HCT116 (cell line): ENCODE measurements at regions not wholly inside any gene's neighbourhood (a gene's known extent, or its start where the extent isn't known, plus 50 kb on each side); places are given as distances from the start of the nearest gene placed in this dataset.

Experiments
- ATAC-seq: fragments of 200-7000 bp; cut with Tn5 transposase; 2 replicates; pipeline ENCODE4 v1.9.1; 2020; ENCODE audit warnings: mild to moderate bottlenecking, moderate library complexity
- BruUV-seq: library from RNA; stranded (reverse); fragments of 400-500 nt; replicated peaks from 2 replicates; lab custom pipeline; 2021; lab: Mats Ljungman, UMichigan
- CTCF ChIA-PET: fragments of 300-600 bp; sonication (Branson Sonifier 250); formaldehyde crosslinking; loops from one replicate; lab custom pipeline; 2021; ENCODE audit warnings: antibody characterized with exemption; lab: Charles Lee
- POLR2A ChIA-PET: fragments of 300-600, 350-600 bp; sonication (Branson Sonifier 250); formaldehyde crosslinking; loops from one replicate; lab custom pipeline; 2021; ENCODE audit warnings: antibody characterized with exemption; lab: Charles Lee
- RAD21 ChIA-PET, 2 experiments: fragments of 300-600 bp; sonication (Branson Sonifier 250); formaldehyde crosslinking; loops; one replicate each; lab custom pipeline; 2023; ENCODE audit warnings: low total read pairs in 2 of 2; ENCODE audit not compliant: uncharacterized antibody in 2 of 2, unreplicated experiment in 2 of 2, low non-redundant PET in 1 of 2; lab: Charles Lee
- DNase-seq: peaks from one replicate; pipeline ENCODE4 v3.0.0-alpha.2; 2010; ENCODE audit warnings: low read depth, low spot score
- H2AFZ ChIP-seq: fragments of 200-600 bp; shearing (Covaris generic), sonication (generic); 2 replicates; pipeline ENCODE4 v1.6.1; 2017; ENCODE audit warnings: low read depth, mixed run types, mixed read lengths, antibody characterized with exemption, low read length; ENCODE audit not compliant: poor library complexity, severe bottlenecking
- H3K27ac ChIP-seq: 2 replicates; pipeline ENCODE4 v1.5.1; 2012; ENCODE audit warnings: low read depth, low read length
- H3K27me3 ChIP-seq: fragments of 200-600 bp; sonication (generic); 2 replicates; pipeline ENCODE4 v1.6.1; 2016; ENCODE audit warnings: mixed run types, low read length, mixed read lengths; ENCODE audit not compliant: insufficient read depth
- H3K36me3 ChIP-seq, 2 experiments: fragments of 200-500 bp in 1 of 2; fragments of 200-600 bp in 1 of 2; sonication (Bioruptor generic) in 1 of 2; sonication (generic) in 1 of 2; 2 replicates each; pipeline versions ENCODE4 v1.5.1 to v1.6.1; 2014 to 2016; ENCODE audit warnings: low read length in 2 of 2, inconsistent platforms in 1 of 2, mixed read lengths in 1 of 2, mixed run types in 1 of 2; ENCODE audit not compliant: insufficient read depth in 2 of 2, control insufficient read depth in 1 of 2
- H3K4me1 ChIP-seq, 2 experiments: fragments of 200-600 bp in 1 of 2; sonication (generic) in 1 of 2; 2 replicates each; pipeline versions ENCODE4 v1.5.1 to v1.6.1; 2012 to 2017; ENCODE audit warnings: low read length in 2 of 2, inconsistent platforms in 1 of 2, mild to moderate bottlenecking in 1 of 2, mixed read lengths in 1 of 2, mixed run types in 1 of 2, moderate library complexity in 1 of 2; ENCODE audit not compliant: insufficient read depth in 2 of 2, control insufficient read depth in 1 of 2
- H3K4me2 ChIP-seq: fragments of 200-600 bp; sonication (generic); 2 replicates; pipeline ENCODE4 v1.6.1; 2017; ENCODE audit warnings: mixed run types, low read length, mixed read lengths
- H3K4me3 ChIP-seq, 2 experiments: fragments of 200-600 bp in 1 of 2; sonication (generic) in 1 of 2; replicated peaks in 1 of 2; 2 replicates each; pipeline ENCODE4 v1.5.1; 2011 to 2016; ENCODE audit warnings: low read length in 2 of 2, control low read depth in 1 of 2, low read depth in 1 of 2, mild to moderate bottlenecking in 1 of 2, mixed read lengths in 1 of 2, mixed run types in 1 of 2
- H3K79me2 ChIP-seq: fragments of 200-600 bp; sonication (generic); 2 replicates; pipeline ENCODE4 v1.6.1; 2017; ENCODE audit warnings: mild to moderate bottlenecking, mixed run types, low read length, moderate library complexity, mixed read lengths; ENCODE audit not compliant: insufficient read depth
- H3K9ac ChIP-seq: fragments of 200-600 bp; sonication (generic); 2 replicates; pipeline ENCODE4 v1.6.1; 2016; ENCODE audit warnings: low read length, mixed read lengths
- H3K9me2 ChIP-seq: fragments of 200-600 bp; sonication (generic), shearing (Covaris generic); 2 replicates; pipeline ENCODE4 v1.6.1; 2017; ENCODE audit warnings: mixed run types, mild to moderate bottlenecking, moderate library complexity; ENCODE audit not compliant: insufficient read depth
- H3K9me3 ChIP-seq, 2 experiments: fragments of 200-500 bp in 1 of 2; fragments of 200-600 bp in 1 of 2; sonication (Bioruptor generic) in 1 of 2; sonication (generic) in 1 of 2; 2 replicates each; pipeline ENCODE4 v1.6.1; 2014 to 2017; ENCODE audit warnings: low read length in 2 of 2, mixed read lengths in 2 of 2, inconsistent platforms in 1 of 2, low read depth in 1 of 2, mild to moderate bottlenecking in 1 of 2, mixed run types in 1 of 2, moderate library complexity in 1 of 2; ENCODE audit not compliant: control insufficient read depth in 1 of 2, insufficient read depth in 1 of 2
- H4K20me1 ChIP-seq: fragments of 200-600 bp; sonication (generic), shearing (Covaris generic); 2 replicates; pipeline ENCODE4 v1.6.1; 2017; ENCODE audit warnings: mixed run types, mild to moderate bottlenecking, moderate library complexity; ENCODE audit not compliant: insufficient read depth
- ELF1 ChIP-seq: IDR thresholded peaks from 2 replicates; pipeline ENCODE4 v1.6.1; 2012; ENCODE audit warnings: low read depth, borderline replicate concordance
- POLR2A ChIP-seq: IDR thresholded peaks from 2 replicates; pipeline ENCODE4 v1.7.0; 2011; ENCODE audit warnings: borderline replicate concordance; ENCODE audit not compliant: insufficient read depth, insufficient read length; ENCODE audit errors: extremely low read depth
- RAD21 ChIP-seq: IDR thresholded peaks from 2 replicates; pipeline ENCODE4 v1.6.1; 2012; ENCODE audit warnings: low read depth, mild to moderate bottlenecking
- SIN3A ChIP-seq: IDR thresholded peaks from 2 replicates; pipeline ENCODE4 v1.6.1; 2012; ENCODE audit warnings: low read depth
- SP1 ChIP-seq: IDR thresholded peaks from 2 replicates; pipeline ENCODE4 v1.6.1; 2012; ENCODE audit warnings: low read depth
- YY1 ChIP-seq: IDR thresholded peaks from 2 replicates; pipeline ENCODE4 v1.6.1; 2011; ENCODE audit warnings: low read length, low read depth, moderate library complexity, mild to moderate bottlenecking; ENCODE audit not compliant: insufficient replicate concordance; ENCODE audit errors: extremely low read depth
- ZNF274 ChIP-seq: fragments of 200-500 bp; sonication (Bioruptor generic); IDR thresholded peaks from 2 replicates; pipeline ENCODE4 v1.6.1; 2014; ENCODE audit warnings: mild to moderate bottlenecking, low read depth, low read length, inconsistent platforms
- intact Hi-C: fragments of 100-400 bp; cut with micrococcal nuclease; formaldehyde crosslinking; loops from 2 replicates; pipeline ENCODE4 v1.10.0; 2022
- TF ChIP-seq, protein P1 (sequence below): IDR thresholded peaks from 2 replicates; pipeline ENCODE4 v1.6.1; 2012
- TF ChIP-seq, protein P2 (sequence below): IDR thresholded peaks from 2 replicates; pipeline ENCODE4 v1.6.1; 2012; ENCODE audit warnings: low read depth
- TF ChIP-seq, protein P3 (sequence below), 3 experiments: fragments of 200-600 bp in 1 of 3; sonication (generic) in 1 of 3; IDR thresholded peaks in 2 of 3; conservative IDR thresholded peaks in 1 of 3; 2 replicates each; pipeline ENCODE4 v1.5.1; 2012 to 2017; ENCODE audit warnings: low read depth in 2 of 3, low read length in 2 of 3, antibody characterized with exemption in 1 of 3, borderline replicate concordance in 1 of 3, control low read depth in 1 of 3, mild to moderate bottlenecking in 1 of 3, mixed read lengths in 1 of 3, mixed run types in 1 of 3, moderate library complexity in 1 of 3; ENCODE audit not compliant: insufficient read depth in 1 of 3

DNA sequence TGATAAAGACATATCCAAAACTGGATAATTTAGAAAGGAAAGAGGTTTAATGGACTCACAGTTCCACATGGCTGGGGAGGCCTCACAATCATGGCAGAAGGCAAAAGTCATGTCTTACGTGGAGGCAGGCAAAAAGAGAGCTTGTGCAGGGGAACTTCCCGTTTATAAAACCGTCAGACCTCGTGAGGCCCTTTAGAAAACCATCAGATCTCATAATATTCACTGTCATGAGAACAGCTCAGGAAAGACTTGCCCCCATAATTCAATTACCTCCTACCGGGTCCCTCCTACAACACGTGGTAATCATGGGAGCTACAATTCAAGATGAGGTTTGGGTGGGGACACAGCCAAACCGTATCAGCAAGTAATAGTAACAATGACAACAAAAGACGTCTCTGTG is 88.2 kb upstream of the SLC25A33 start:
- CTCF ChIA-PET = no interaction called here
- Histone ChIP-seq H3K4me3 (no peak overlapping the region), H3K79me2 (no peaks in the 10 kb centered on the region), H3K9me2 (no peaks in the 10 kb centered on the region), H3K27ac (no peak overlapping the region), H3K9me3 (no peaks in the 10 kb centered on the region), H3K9ac (no peak overlapping the region), H3K4me1 (no peaks in the 10 kb centered on the region), H2AFZ (no peak overlapping the region), H3K27me3 (no peaks in the 10 kb centered on the region), H3K4me2 (no peak overlapping the region), H3K36me3 (no peaks in the 10 kb centered on the region), H4K20me1 (no peaks in the 10 kb centered on the region)
- RAD21 ChIA-PET = no interaction called here
- no peak for ATAC-seq
- no peak for DNase-seq
- intact Hi-C loops = no loop called here
- TF ChIP-seq, protein P1, sequence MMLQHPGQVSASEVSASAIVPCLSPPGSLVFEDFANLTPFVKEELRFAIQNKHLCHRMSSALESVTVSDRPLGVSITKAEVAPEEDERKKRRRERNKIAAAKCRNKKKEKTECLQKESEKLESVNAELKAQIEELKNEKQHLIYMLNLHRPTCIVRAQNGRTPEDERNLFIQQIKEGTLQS = no peak
- TF ChIP-seq SIN3A (no peak), ZNF274 (no peak), YY1 (no peak), ELF1 (no peak), POLR2A (no peak), SP1 (no peak), RAD21 (no peak)
- TF ChIP-seq, protein P2, sequence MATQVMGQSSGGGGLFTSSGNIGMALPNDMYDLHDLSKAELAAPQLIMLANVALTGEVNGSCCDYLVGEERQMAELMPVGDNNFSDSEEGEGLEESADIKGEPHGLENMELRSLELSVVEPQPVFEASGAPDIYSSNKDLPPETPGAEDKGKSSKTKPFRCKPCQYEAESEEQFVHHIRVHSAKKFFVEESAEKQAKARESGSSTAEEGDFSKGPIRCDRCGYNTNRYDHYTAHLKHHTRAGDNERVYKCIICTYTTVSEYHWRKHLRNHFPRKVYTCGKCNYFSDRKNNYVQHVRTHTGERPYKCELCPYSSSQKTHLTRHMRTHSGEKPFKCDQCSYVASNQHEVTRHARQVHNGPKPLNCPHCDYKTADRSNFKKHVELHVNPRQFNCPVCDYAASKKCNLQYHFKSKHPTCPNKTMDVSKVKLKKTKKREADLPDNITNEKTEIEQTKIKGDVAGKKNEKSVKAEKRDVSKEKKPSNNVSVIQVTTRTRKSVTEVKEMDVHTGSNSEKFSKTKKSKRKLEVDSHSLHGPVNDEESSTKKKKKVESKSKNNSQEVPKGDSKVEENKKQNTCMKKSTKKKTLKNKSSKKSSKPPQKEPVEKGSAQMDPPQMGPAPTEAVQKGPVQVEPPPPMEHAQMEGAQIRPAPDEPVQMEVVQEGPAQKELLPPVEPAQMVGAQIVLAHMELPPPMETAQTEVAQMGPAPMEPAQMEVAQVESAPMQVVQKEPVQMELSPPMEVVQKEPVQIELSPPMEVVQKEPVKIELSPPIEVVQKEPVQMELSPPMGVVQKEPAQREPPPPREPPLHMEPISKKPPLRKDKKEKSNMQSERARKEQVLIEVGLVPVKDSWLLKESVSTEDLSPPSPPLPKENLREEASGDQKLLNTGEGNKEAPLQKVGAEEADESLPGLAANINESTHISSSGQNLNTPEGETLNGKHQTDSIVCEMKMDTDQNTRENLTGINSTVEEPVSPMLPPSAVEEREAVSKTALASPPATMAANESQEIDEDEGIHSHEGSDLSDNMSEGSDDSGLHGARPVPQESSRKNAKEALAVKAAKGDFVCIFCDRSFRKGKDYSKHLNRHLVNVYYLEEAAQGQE = no peak
- TF ChIP-seq, protein P3, sequence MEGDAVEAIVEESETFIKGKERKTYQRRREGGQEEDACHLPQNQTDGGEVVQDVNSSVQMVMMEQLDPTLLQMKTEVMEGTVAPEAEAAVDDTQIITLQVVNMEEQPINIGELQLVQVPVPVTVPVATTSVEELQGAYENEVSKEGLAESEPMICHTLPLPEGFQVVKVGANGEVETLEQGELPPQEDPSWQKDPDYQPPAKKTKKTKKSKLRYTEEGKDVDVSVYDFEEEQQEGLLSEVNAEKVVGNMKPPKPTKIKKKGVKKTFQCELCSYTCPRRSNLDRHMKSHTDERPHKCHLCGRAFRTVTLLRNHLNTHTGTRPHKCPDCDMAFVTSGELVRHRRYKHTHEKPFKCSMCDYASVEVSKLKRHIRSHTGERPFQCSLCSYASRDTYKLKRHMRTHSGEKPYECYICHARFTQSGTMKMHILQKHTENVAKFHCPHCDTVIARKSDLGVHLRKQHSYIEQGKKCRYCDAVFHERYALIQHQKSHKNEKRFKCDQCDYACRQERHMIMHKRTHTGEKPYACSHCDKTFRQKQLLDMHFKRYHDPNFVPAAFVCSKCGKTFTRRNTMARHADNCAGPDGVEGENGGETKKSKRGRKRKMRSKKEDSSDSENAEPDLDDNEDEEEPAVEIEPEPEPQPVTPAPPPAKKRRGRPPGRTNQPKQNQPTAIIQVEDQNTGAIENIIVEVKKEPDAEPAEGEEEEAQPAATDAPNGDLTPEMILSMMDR (IDR thresholded peaks at IDR 0.05 in 2 of 3, conservative IDR thresholded peaks at IDR 0.05 in 1 of 3; ENCODE audit: borderline replicate concordance in 1 of 3, insufficient read depth in 1 of 3, low read depth in 2 of 3, low read length in 2 of 3) = no peak
- BruUV-seq = no TSS peak
- POLR2A ChIA-PET = no interaction called here
